Body of pancreas (tissue), 4 donors: ENCODE measurements at regions not wholly inside any gene's neighbourhood (a gene's known extent, or its start where the extent isn't known, plus 50 kb on each side); places are given as distances from the start of the nearest gene placed in this dataset.

ENCODE experiments used
- CTCF ChIP-seq, 7 experiments: fragments of 450-650 bp in 4 of 7; fragments of 200-600 bp in 3 of 7; sonication (generic) in 3 of 7; IDR thresholded peaks; one replicate each; pipeline ENCODE4 v1.5.1; 2016 to 2019; ENCODE audit warnings: antibody characterized with exemption in 7 of 7
- POLR2A ChIP-seq, 3 donors: fragments of 450-650 bp; IDR thresholded peaks; one replicate each; pipeline ENCODE4 v1.6.1; 2016; ENCODE audit warnings: antibody characterized with exemption in 3 of 3, mild to moderate bottlenecking in 2 of 3

- TF ChIP-seq CTCF (IDR thresholded peaks at IDR 0.05) = no peak
- no peak for TF ChIP-seq POLR2A (IDR thresholded peaks at IDR 0.05)
Measured at GRCh38 chr1:161432091-161432490, 64.4 kb upstream of the CFAP126 start.
